Subcutaneous abdominal adipose tissue (tissue), 5 donors: ENCODE measurements at regions not wholly inside any gene's neighbourhood (a gene's known extent, or its start where the extent isn't known, plus 50 kb on each side); places are given as distances from the start of the nearest gene placed in this dataset.

Experiments
- H3K27ac ChIP-seq: one replicate; pipeline ENCODE4 v1.7.0; 2013; ENCODE audit warnings: low read depth, mild to moderate bottlenecking, inconsistent platforms, low read length, moderate library complexity
- H3K27me3 ChIP-seq, 5 donors: one replicate each; pipeline ENCODE4 v1.7.0; 2013; ENCODE audit warnings: low read length in 5 of 5, inconsistent platforms in 1 of 5; ENCODE audit not compliant: control insufficient read depth in 5 of 5, insufficient read depth in 4 of 5
- H3K36me3 ChIP-seq, 5 donors: one replicate each; pipeline ENCODE4 v1.7.0; 2013; ENCODE audit warnings: low read length in 5 of 5; ENCODE audit not compliant: control insufficient read depth in 5 of 5, insufficient read depth in 5 of 5
- H3K4me1 ChIP-seq, 5 donors: one replicate each; pipeline ENCODE4 v1.7.0; 2013; ENCODE audit warnings: low read length in 5 of 5, mild to moderate bottlenecking in 3 of 5, moderate library complexity in 1 of 5; ENCODE audit not compliant: control insufficient read depth in 5 of 5, insufficient read depth in 5 of 5
- H3K4me3 ChIP-seq, 5 donors: one replicate each; pipeline ENCODE4 v1.7.0; 2013; ENCODE audit warnings: low read length in 5 of 5, low read depth in 1 of 5
- H3K9ac ChIP-seq, 5 donors: one replicate each; pipeline ENCODE4 v1.7.0; 2013; ENCODE audit warnings: low read length in 5 of 5, mild to moderate bottlenecking in 4 of 5, moderate library complexity in 3 of 5
- H3K9me3 ChIP-seq, 5 donors: one replicate each; pipeline ENCODE4 v1.7.0; 2013; ENCODE audit warnings: low read length in 5 of 5; ENCODE audit not compliant: control insufficient read depth in 5 of 5
- donor health status: healthy.
- donor health status: healthy.
- donor health status: healthy.
- donor health status: healthy.
- donor health status: healthy.

GRCh38 chr6:14048837-14049236 lies 68.7 kb upstream of the CD83 start:
- Histone ChIP-seq H3K9ac (no peak overlapping the region), H3K4me1 (no peaks in the 10 kb centered on the region), H3K4me3 (no peak overlapping the region), H3K36me3 (no peaks in the 10 kb centered on the region), H3K9me3 (no peaks in the 10 kb centered on the region), H3K27ac (no peak overlapping the region), H3K27me3 (peaks cover 0 to 6% (median 0%) of the 10 kb centered on the region in 5 donors)

- Histone ChIP-seq H3K4me1 (no peaks in the 10 kb centered on the region), H3K27me3 (peaks cover 0 to 6% (median 0%) of the 10 kb centered on the region in 5 donors), H3K9me3 (no peaks in the 10 kb centered on the region), H3K4me3 (no peak overlapping the region), H3K27ac (no peak overlapping the region), H3K9ac (no peak overlapping the region), H3K36me3 (no peaks in the 10 kb centered on the region)
Measured at GRCh38 chr6:14051355-14051754, 66.2 kb upstream of the CD83 start.

GRCh38 chr6:14053811-14054210 lies 63.8 kb upstream of the CD83 start:
- Histone ChIP-seq H3K27ac (no peak overlapping the region), H3K4me3 (no peak overlapping the region), H3K9ac (no peak overlapping the region), H3K9me3 (no peaks in the 10 kb centered on the region), H3K36me3 (no peaks in the 10 kb centered on the region), H3K27me3 (peaks cover 0 to 8% (median 0%) of the 10 kb centered on the region in 5 donors), H3K4me1 (no peaks in the 10 kb centered on the region)

GRCh38 chr6:14055541-14055940 lies 62.0 kb upstream of the CD83 start:
- H3K9me3 ChIP-seq, result no peaks in the 10 kb centered on the region
- no peak overlapping the region for H3K4me3 ChIP-seq
- H3K36me3 ChIP-seq, result no peaks in the 10 kb centered on the region
- H3K9ac ChIP-seq, result no peak overlapping the region
- H3K27ac ChIP-seq, result no peak overlapping the region
- H3K27me3 ChIP-seq, result peaks cover 0 to 3% (median 0%) of the 10 kb centered on the region in 5 donors
- H3K4me1 ChIP-seq, result no peaks in the 10 kb centered on the region

- H3K27ac ChIP-seq, result no peak overlapping the region
- no peaks in the 10 kb centered on the region for H3K9me3 ChIP-seq
- no peak overlapping the region for H3K4me3 ChIP-seq
- H3K9ac ChIP-seq, result no peak overlapping the region
- no peaks in the 10 kb centered on the region for H3K36me3 ChIP-seq
- no peaks in the 10 kb centered on the region for H3K4me1 ChIP-seq
- peaks cover 0 to 5% (median 0%) of the 10 kb centered on the region in 5 donors for H3K27me3 ChIP-seq
Measured at GRCh38 chr6:14058029-14058695, 59.4 kb upstream of the CD83 start.

- Histone ChIP-seq H3K36me3 (no peaks in the 10 kb centered on the region), H3K27ac (no peak overlapping the region), H3K4me3 (no peak overlapping the region), H3K9me3 (no peaks in the 10 kb centered on the region), H3K27me3 (peaks cover 0 to 5% (median 0%) of the 10 kb centered on the region in 5 donors), H3K9ac (no peak overlapping the region), H3K4me1 (no peaks in the 10 kb centered on the region)
Measured at GRCh38 chr6:14058735-14059134, 58.8 kb upstream of the CD83 start.

- no peaks in the 10 kb centered on the region for H3K36me3 ChIP-seq
- H3K9me3 ChIP-seq, result no peaks in the 10 kb centered on the region
- H3K4me1 ChIP-seq, result no peaks in the 10 kb centered on the region
- H3K27me3 ChIP-seq, result peaks cover 0 to 5% (median 0%) of the 10 kb centered on the region in 5 donors
- H3K9ac ChIP-seq, result no peak overlapping the region
- H3K27ac ChIP-seq, result no peak overlapping the region
- H3K4me3 ChIP-seq, result no peak overlapping the region
Measured at GRCh38 chr6:14059791-14060436, 57.7 kb upstream of the CD83 start.

GRCh38 chr6:14060971-14061370 lies 56.6 kb upstream of the CD83 start:
- Histone ChIP-seq H3K27ac (no peak overlapping the region), H3K9ac (no peak overlapping the region)

GRCh38 chr6:14061643-14062042 lies 55.9 kb upstream of the CD83 start:
- Histone ChIP-seq H3K4me1 (no peaks in the 10 kb centered on the region), H3K9me3 (no peaks in the 10 kb centered on the region)

More at GRCh38 chr6:14060971-14061370, 56.6 kb upstream of the CD83 start:
- Histone ChIP-seq H3K36me3 (no peaks in the 10 kb centered on the region), H3K27me3 (peaks cover 0 to 5% (median 0%) of the 10 kb centered on the region in 5 donors), H3K9me3 (no peaks in the 10 kb centered on the region), H3K4me3 (no peak overlapping the region), H3K4me1 (no peaks in the 10 kb centered on the region)

GRCh38 chr6:14062345-14063029 lies 55.1 kb upstream of the CD83 start:
- no peaks in the 10 kb centered on the region for H3K4me1 ChIP-seq
- no peaks in the 10 kb centered on the region for H3K36me3 ChIP-seq
- H3K9ac ChIP-seq, result no peak overlapping the region
- peaks cover 0 to 5% (median 0%) of the 10 kb centered on the region in 5 donors for H3K27me3 ChIP-seq
- H3K27ac ChIP-seq, result no peak overlapping the region
- no peaks in the 10 kb centered on the region for H3K9me3 ChIP-seq
- no peak overlapping the region for H3K4me3 ChIP-seq

More at GRCh38 chr6:14061643-14062042, 55.9 kb upstream of the CD83 start:
- Histone ChIP-seq H3K4me3 (no peak overlapping the region), H3K36me3 (no peaks in the 10 kb centered on the region), H3K27me3 (peaks cover 0 to 5% (median 0%) of the 10 kb centered on the region in 5 donors), H3K9ac (no peak overlapping the region), H3K27ac (no peak overlapping the region)
